KOPT-K1 (cell line): ENCODE measurements at regions not wholly inside any gene's neighbourhood (a gene's known extent, or its start where the extent isn't known, plus 50 kb on each side); places are given as distances from the start of the nearest gene placed in this dataset.

ENCODE experiments used
- H3K27ac ChIP-seq: fragments of 200-600 bp; sonication (generic); 2 replicates; pipeline ENCODE4 v1.5.1; 2016; ENCODE audit warnings: antibody characterized with exemption, mild to moderate bottlenecking, low read depth, low read length; ENCODE audit not compliant: poor library complexity, severe bottlenecking
- H3K36me3 ChIP-seq: fragments of 200-600 bp; sonication (generic); 2 replicates; pipeline ENCODE4 v1.5.1; 2017; ENCODE audit warnings: antibody characterized with exemption, mild to moderate bottlenecking, low read length, moderate library complexity; ENCODE audit not compliant: insufficient read depth
- H3K9me3 ChIP-seq: fragments of 200-600 bp; sonication (generic); 2 replicates; pipeline ENCODE4 v1.5.1; 2017; ENCODE audit warnings: antibody characterized with exemption, low read length, mild to moderate bottlenecking; ENCODE audit not compliant: insufficient read depth, poor library complexity, severe bottlenecking

GRCh38 chr11:92136797-92137196 is 87.8 kb upstream of the FAT3 start:
- no peaks in the 10 kb centered on the region for H3K36me3 ChIP-seq

GRCh38 chr11:92131289-92131865 is 93.2 kb upstream of the FAT3 start:
- no peaks in the 10 kb centered on the region for H3K9me3 ChIP-seq
- no peak overlapping the region for H3K27ac ChIP-seq
- no peaks in the 10 kb centered on the region for H3K36me3 ChIP-seq

More at GRCh38 chr11:92136797-92137196, 87.8 kb upstream of the FAT3 start:
- Histone ChIP-seq H3K27ac (no peak overlapping the region), H3K9me3 (no peaks in the 10 kb centered on the region)

DNA sequence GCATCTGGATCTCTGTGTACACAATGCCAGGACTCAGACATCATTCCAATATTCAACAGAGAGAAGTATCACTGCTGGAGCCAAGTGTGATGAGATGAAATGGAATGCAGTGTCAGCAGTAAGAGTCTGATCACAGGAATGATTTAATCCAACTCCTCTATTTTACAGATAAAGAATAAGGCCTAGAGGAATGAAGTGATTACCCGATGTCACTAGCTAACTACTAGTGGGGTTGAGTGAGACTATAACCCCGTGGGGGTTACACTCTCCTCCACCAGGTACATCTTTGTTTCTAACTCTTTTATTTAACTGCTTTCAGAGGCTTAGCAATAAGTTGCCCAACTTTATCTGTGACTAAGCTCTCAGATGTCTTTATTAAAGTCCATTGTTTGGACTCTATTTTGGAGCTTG is 94.2 kb upstream of the FAT3 start:
- no peaks in the 10 kb centered on the region for H3K9me3 ChIP-seq
- H3K36me3 ChIP-seq, result no peaks in the 10 kb centered on the region
- H3K27ac ChIP-seq, result no peak overlapping the region

DNA sequence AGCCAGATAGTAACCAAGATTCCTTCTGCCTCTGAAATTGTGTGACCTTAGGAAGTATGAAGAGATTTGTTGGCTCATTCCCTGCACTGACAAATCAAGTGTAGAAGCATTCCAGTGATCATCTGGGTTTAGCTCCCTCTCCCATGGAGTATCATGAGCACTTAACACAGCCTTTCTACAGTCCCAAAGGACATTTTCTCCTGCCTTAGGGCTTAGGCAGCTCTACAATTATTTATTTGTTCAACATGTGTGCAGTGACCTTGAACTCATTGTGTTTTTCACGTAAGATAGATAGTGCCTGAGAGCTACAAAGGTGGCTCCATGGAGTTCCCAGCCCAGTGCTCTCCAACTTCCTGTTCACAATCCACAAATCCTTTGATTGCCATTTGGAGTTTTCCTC is 94.8 kb upstream of the FAT3 start:
- Histone ChIP-seq H3K9me3 (no peaks in the 10 kb centered on the region), H3K27ac (no peak overlapping the region), H3K36me3 (no peaks in the 10 kb centered on the region)

DNA sequence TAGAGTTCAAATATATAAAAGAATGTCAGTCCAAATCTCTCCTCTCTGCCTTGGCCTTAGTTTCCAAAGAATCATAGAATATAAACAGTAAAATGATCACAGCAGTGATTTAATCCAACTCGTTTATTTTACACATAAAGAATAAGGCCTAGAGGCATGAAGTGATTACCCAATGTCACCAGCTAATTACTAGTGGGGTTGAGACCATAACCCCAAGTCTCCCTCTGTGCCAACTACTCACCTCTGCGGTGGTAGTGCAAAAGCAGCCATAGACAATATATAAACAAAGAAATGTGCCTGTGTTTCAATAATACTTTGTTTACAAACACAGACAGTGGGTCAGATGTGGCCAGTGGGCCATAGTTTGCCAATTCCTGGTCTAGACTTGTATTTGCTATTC is 96.6 kb upstream of the FAT3 start:
- Histone ChIP-seq H3K36me3 (no peaks in the 10 kb centered on the region), H3K27ac (no peak overlapping the region), H3K9me3 (no peaks in the 10 kb centered on the region)

DNA sequence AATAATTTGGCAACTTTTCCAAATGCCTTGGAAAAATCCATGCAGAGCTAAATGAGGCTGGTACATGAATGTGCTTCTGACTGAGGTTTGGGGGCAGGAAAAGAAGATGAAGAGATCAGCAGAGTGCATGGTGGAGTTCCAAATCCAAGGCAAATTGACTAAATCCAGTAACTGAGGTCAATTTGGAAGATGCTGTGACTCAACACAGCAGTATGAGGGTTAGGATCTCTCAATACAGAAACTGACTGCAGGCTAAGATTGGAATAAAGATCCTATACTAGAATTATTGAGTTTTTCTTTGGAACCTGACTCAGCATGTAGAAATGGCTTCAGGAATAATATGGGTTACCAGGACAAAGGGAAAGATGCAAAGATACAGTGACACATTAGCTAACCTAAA is 99.3 kb upstream of the FAT3 start:
- H3K9me3 ChIP-seq, result no peaks in the 10 kb centered on the region
- no peaks in the 10 kb centered on the region for H3K36me3 ChIP-seq
- no peak overlapping the region for H3K27ac ChIP-seq

DNA sequence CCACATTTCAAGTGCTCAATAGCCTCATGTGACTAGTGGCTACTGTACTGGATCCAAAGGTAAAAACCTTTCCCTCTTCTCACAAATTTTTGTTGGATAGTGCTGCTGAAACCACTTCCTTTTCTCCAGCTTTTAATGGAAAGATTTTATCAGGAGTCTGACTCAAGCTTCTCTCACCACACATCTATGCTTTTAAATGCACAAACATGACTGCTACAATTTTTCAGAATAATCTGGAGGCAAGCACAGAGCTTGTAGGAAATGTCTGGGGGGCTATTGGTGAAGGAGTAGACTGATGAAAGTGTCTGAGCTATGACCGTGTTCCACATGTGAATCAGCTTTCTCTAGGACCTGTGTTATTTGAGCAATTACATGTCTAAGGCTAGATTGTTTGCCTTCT is 101.1 kb upstream of the FAT3 start:
- H3K27ac ChIP-seq, result no peak overlapping the region
- no peaks in the 10 kb centered on the region for H3K36me3 ChIP-seq
- H3K9me3 ChIP-seq, result no peaks in the 10 kb centered on the region

GRCh38 chr11:92122561-92122960 is 102.1 kb upstream of the FAT3 start:
- Histone ChIP-seq H3K9me3 (no peaks in the 10 kb centered on the region), H3K27ac (no peak overlapping the region), H3K36me3 (no peaks in the 10 kb centered on the region)

- H3K27ac ChIP-seq, result no peak overlapping the region
- no peaks in the 10 kb centered on the region for H3K36me3 ChIP-seq
- peaks cover 12% of the 10 kb centered on the region for H3K9me3 ChIP-seq
Measured at GRCh38 chr11:92111287-92111686, 113.3 kb upstream of the FAT3 start.

GRCh38 chr11:92109466-92109865 is 115.2 kb upstream of the FAT3 start:
- Histone ChIP-seq H3K36me3 (no peaks in the 10 kb centered on the region), H3K27ac (no peak overlapping the region), H3K9me3 (peaks cover 12% of the 10 kb centered on the region)

- Histone ChIP-seq H3K36me3 (no peaks in the 10 kb centered on the region), H3K27ac (no peak overlapping the region), H3K9me3 (no peaks in the 10 kb centered on the region)
Measured at GRCh38 chr11:92107331-92107730, 117.3 kb upstream of the FAT3 start.

GRCh38 chr11:92104349-92104748 is 120.3 kb upstream of the FAT3 start:
- no peaks in the 10 kb centered on the region for H3K9me3 ChIP-seq
- H3K36me3 ChIP-seq, result no peaks in the 10 kb centered on the region
- H3K27ac ChIP-seq, result no peak overlapping the region

GRCh38 chr11:92101920-92102319 is 122.7 kb upstream of the FAT3 start:
- H3K36me3 ChIP-seq, result no peaks in the 10 kb centered on the region
- no peak overlapping the region for H3K27ac ChIP-seq
- H3K9me3 ChIP-seq, result no peaks in the 10 kb centered on the region

DNA sequence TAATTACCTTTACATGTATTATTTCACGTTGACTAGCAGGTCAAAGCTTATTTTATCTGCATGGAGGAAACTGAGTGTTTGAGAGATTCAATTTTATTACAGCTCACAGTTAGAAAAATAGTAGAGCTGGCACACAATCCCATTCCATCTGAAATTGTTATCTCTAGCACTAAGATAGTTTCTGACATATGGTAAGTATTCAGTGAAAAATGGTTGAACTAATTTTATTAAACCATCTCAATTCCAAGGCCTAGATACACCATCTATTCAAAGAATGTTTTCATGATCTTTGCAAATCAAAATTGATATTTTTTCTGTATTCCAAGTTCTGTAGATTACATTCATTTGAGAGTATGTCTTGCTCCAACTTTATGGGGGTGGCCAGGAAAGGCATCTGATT is 125.4 kb upstream of the FAT3 start:
- H3K36me3 ChIP-seq, result no peaks in the 10 kb centered on the region
- no peak overlapping the region for H3K27ac ChIP-seq
- no peaks in the 10 kb centered on the region for H3K9me3 ChIP-seq

GRCh38 chr11:92098172-92098571 is 126.4 kb upstream of the FAT3 start:
- Histone ChIP-seq H3K36me3 (no peaks in the 10 kb centered on the region), H3K27ac (no peak overlapping the region), H3K9me3 (no peaks in the 10 kb centered on the region)

DNA sequence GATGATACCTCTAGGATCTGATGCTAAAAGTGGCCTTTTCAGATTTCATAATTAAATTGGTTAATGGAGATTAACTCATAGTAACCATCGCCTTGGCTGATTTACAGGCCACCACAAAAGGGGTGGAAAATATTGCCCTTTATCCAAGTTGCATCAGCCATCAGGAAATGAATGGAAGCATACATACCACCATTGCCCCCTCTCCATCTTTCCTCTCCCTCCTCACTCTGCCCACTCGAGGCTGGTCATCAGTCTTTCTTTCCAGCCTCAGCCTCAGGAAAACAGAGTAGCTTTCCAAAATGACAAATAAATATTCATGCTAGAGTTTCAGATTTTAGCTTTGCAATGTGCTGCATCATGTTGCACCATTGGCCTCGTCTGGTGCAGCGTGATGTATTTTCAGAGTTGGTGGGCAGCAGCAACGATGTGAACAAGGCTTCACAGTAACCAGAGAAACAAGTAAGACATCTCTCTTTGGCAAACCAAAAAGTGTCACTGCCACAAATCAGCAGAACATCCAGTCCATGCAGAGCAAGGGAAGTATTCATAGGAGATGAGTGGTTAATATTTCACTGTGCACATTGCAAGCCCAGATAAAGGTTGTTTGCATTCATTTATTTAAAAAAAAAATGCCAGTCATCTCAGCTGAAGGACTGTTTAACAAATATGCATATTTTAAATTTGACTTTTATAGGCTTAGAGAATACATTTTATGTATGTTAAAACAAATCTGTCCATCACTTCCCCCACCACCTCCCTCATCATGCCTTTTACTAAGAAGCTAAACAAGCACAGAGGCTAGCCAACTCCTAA is 136.7 kb upstream of the FAT3 start:
- Histone ChIP-seq H3K36me3 (no peaks in the 10 kb centered on the region), H3K27ac (no peak overlapping the region), H3K9me3 (no peaks in the 10 kb centered on the region)
